H1 (cell line): ENCODE measurements at regions not wholly inside any gene's neighbourhood (a gene's known extent, or its start where the extent isn't known, plus 50 kb on each side); places are given as distances from the start of the nearest gene placed in this dataset.

Source experiments
- CTCF ChIA-PET: fragments of 300-600 bp; sonication (Branson Sonifier 250); formaldehyde crosslinking; loops from one replicate; lab custom pipeline; 2021; ENCODE audit not compliant: partially characterized antibody; lab: Charles Lee
- POLR2A ChIA-PET: fragments of 300-600 bp; sonication (Branson Sonifier 250); formaldehyde crosslinking; loops from one replicate; lab custom pipeline; 2021; ENCODE audit warnings: inconsistent platforms; ENCODE audit not compliant: partially characterized antibody; lab: Charles Lee
- DNase-seq, 2 experiments: peaks; one replicate each; pipeline versions ENCODE4 v3.0.0 to v3.0.0-alpha.2; 2010 to 2022; ENCODE audit warnings: low spot score in 2 of 2, low read depth in 1 of 2, mixed read lengths in 1 of 2
- FAIRE-seq: peaks from 2 replicates; lab custom pipeline; 2011; peaks lifted over from hg19 to GRCh38; lab: Jason Lieb, UNC
- H2AFZ ChIP-seq: 2 replicates; pipeline ENCODE4 v1.8.1; 2012; ENCODE audit warnings: low read length, inconsistent platforms
- H2AK5ac ChIP-seq: 2 replicates; pipeline ENCODE4 v1.6.1; 2013; ENCODE audit warnings: low read depth, low read length
- H2BK120ac ChIP-seq: replicated peaks from 2 replicates; pipeline ENCODE3; 2013; ENCODE audit warnings: low read depth, low read length, inconsistent platforms
- H2BK12ac ChIP-seq: 2 replicates; pipeline ENCODE4 v1.6.1; 2013; ENCODE audit warnings: low read depth, low read length
- H2BK15ac ChIP-seq: 2 replicates; pipeline ENCODE4 v1.6.1; 2013; ENCODE audit warnings: low read length
- H2BK20ac ChIP-seq: 2 replicates; pipeline ENCODE4 v1.6.1; 2013; ENCODE audit warnings: low read length
- H2BK5ac ChIP-seq: 2 replicates; pipeline ENCODE4 v1.6.1; 2013; ENCODE audit warnings: low read depth, low read length
- H3K14ac ChIP-seq: 2 replicates; pipeline ENCODE4 v1.6.1; 2013; ENCODE audit warnings: inconsistent platforms; ENCODE audit not compliant: insufficient read length
- H3K18ac ChIP-seq: 2 replicates; pipeline ENCODE4 v1.6.1; 2013; ENCODE audit warnings: low read length; ENCODE audit errors: extremely low read depth
- H3K23ac ChIP-seq: 2 replicates; pipeline ENCODE4 v1.6.1; 2013; ENCODE audit warnings: inconsistent platforms; ENCODE audit not compliant: insufficient read length
- H3K23me2 ChIP-seq: 2 replicates; pipeline ENCODE4 v1.6.1; 2013; ENCODE audit warnings: low read depth, low read length
- H3K27ac ChIP-seq: 2 replicates; pipeline ENCODE4 v1.6.1; 2011; ENCODE audit warnings: low read depth, low read length, inconsistent platforms
- H3K27me3 ChIP-seq, 4 experiments: replicated peaks in 1 of 4; 1 replicate in 1 of 4; 2 replicates in 3 of 4; pipeline versions ENCODE4 v1.6.1 to v1.8.1; 2011 to 2013; ENCODE audit warnings: low read length in 3 of 4, mild to moderate bottlenecking in 3 of 4, inconsistent platforms in 2 of 4, mixed read lengths in 2 of 4, moderate library complexity in 1 of 4; ENCODE audit not compliant: control insufficient read depth in 3 of 4, insufficient read depth in 3 of 4; ENCODE audit errors: extremely low read depth in 1 of 4
- H3K36me3 ChIP-seq, 4 experiments: 2 replicates each; pipeline versions ENCODE4 v1.6.1 to v1.8.1; 2011 to 2013; ENCODE audit warnings: mild to moderate bottlenecking in 4 of 4, low read length in 3 of 4, moderate library complexity in 2 of 4, control low read depth in 1 of 4, inconsistent platforms in 1 of 4; ENCODE audit not compliant: insufficient read depth in 4 of 4, control insufficient read depth in 2 of 4
- H3K4ac ChIP-seq: replicated peaks from 2 replicates; pipeline ENCODE3; 2013; ENCODE audit warnings: low read length, low read depth, mixed read lengths, inconsistent platforms; ENCODE audit not compliant: insufficient read length
- H3K4me1 ChIP-seq, 4 experiments: replicated peaks in 1 of 4; 1 replicate in 1 of 4; 2 replicates in 3 of 4; pipeline versions ENCODE4 v1.6.1 to v1.8.1; 2011 to 2013; ENCODE audit warnings: low read length in 3 of 4, inconsistent platforms in 2 of 4, mixed read lengths in 1 of 4; ENCODE audit not compliant: insufficient read depth in 4 of 4, control insufficient read depth in 3 of 4
- H3K4me2 ChIP-seq, 2 experiments: 2 replicates each; pipeline versions ENCODE4 v1.6.1 to v1.8.1; 2011 to 2013; ENCODE audit warnings: low read depth in 2 of 2, low read length in 2 of 2, control low read depth in 1 of 2, inconsistent platforms in 1 of 2, mild to moderate bottlenecking in 1 of 2; ENCODE audit not compliant: insufficient read depth in 1 of 2
- H3K4me3 ChIP-seq, 4 experiments: fragments of 200-600, 300-600 bp in 1 of 4; sonication (generic), shearing (Covaris generic), sonication (Bioruptor Twin) in 1 of 4; 2 replicates each; pipeline versions ENCODE4 v1.5.1 to v1.8.1; 2011 to 2016; ENCODE audit warnings: low read length in 4 of 4, low read depth in 3 of 4, control low read depth in 2 of 4, inconsistent platforms in 2 of 4, mild to moderate bottlenecking in 2 of 4, mixed read lengths in 1 of 4, moderate library complexity in 1 of 4; ENCODE audit not compliant: insufficient read depth in 2 of 4; ENCODE audit errors: extremely low read depth in 1 of 4
- H3K56ac ChIP-seq: replicated peaks from 2 replicates; pipeline ENCODE3; 2013; ENCODE audit warnings: low read depth, mild to moderate bottlenecking, mixed read lengths, low read length, inconsistent platforms; ENCODE audit not compliant: insufficient read length
- H3K79me1 ChIP-seq: 2 replicates; pipeline ENCODE4 v1.6.1; 2013; ENCODE audit warnings: low read depth, low read length, control low read depth
- H3K79me2 ChIP-seq, 2 experiments: 2 replicates each; pipeline versions ENCODE4 v1.6.1 to v1.8.1; 2012 to 2013; ENCODE audit warnings: low read length in 2 of 2, mild to moderate bottlenecking in 2 of 2, inconsistent platforms in 1 of 2; ENCODE audit not compliant: insufficient read depth in 2 of 2, control insufficient read depth in 1 of 2
- H3K9ac ChIP-seq, 4 experiments: replicated peaks in 1 of 4; 1 replicate in 1 of 4; 2 replicates in 3 of 4; pipeline versions ENCODE4 v1.6.1 to v1.8.1; 2011 to 2013; ENCODE audit warnings: low read depth in 3 of 4, low read length in 3 of 4, control low read depth in 2 of 4, mild to moderate bottlenecking in 2 of 4, moderate library complexity in 2 of 4, inconsistent platforms in 1 of 4; ENCODE audit errors: extremely low read depth in 1 of 4
- H3K9me3 ChIP-seq, 2 experiments: 2 replicates each; pipeline versions ENCODE4 v1.6.1 to v1.8.1; 2012 to 2013; ENCODE audit warnings: mild to moderate bottlenecking in 2 of 2, moderate library complexity in 2 of 2, control low read depth in 1 of 2, inconsistent platforms in 1 of 2, low read depth in 1 of 2, low read length in 1 of 2, mixed read lengths in 1 of 2; ENCODE audit not compliant: insufficient read depth in 2 of 2
- H4K20me1 ChIP-seq, 2 experiments: replicated peaks in 1 of 2; 2 replicates each; pipeline versions ENCODE3 to v1.8.1; 2011 to 2013; ENCODE audit warnings: inconsistent platforms in 2 of 2, low read length in 2 of 2, mild to moderate bottlenecking in 1 of 2; ENCODE audit not compliant: insufficient read depth in 2 of 2, control insufficient read depth in 1 of 2
- H4K5ac ChIP-seq: 2 replicates; pipeline ENCODE4 v1.6.1; 2013; ENCODE audit warnings: low read length, low read depth, mixed read lengths, inconsistent platforms; ENCODE audit not compliant: insufficient read length
- H4K8ac ChIP-seq: 2 replicates; pipeline ENCODE4 v1.8.0; 2013; ENCODE audit warnings: mild to moderate bottlenecking, moderate library complexity, low read length, inconsistent platforms; ENCODE audit not compliant: insufficient read depth; ENCODE audit errors: extremely low read depth
- H4K91ac ChIP-seq: replicated peaks from 2 replicates; pipeline ENCODE3; 2013; ENCODE audit warnings: low read length, mixed read lengths, inconsistent platforms; ENCODE audit not compliant: insufficient read length
- BCL11A ChIP-seq, 2 experiments: IDR thresholded peaks; one replicate each; pipeline ENCODE4 v1.6.1; 2011; ENCODE audit warnings: low read depth in 2 of 2, low read length in 2 of 2, mild to moderate bottlenecking in 2 of 2
- CBX5 ChIP-seq: fragments of 300-800, 300-1000 bp; sonication (generic); IDR thresholded peaks from 2 replicates; pipeline ENCODE4 v1.7.1; 2016; ENCODE audit warnings: antibody characterized with exemption, low read length, low read depth
- CBX8 ChIP-seq: fragments of 300-800, 300-1000 bp; sonication (generic); IDR thresholded peaks from 2 replicates; pipeline ENCODE4 v1.7.1; 2016; ENCODE audit warnings: low read depth, low read length, borderline replicate concordance
- EP300 ChIP-seq, 2 experiments: IDR thresholded peaks; 1 replicate in 1 of 2; 2 replicates in 1 of 2; pipeline ENCODE4 v1.6.1; 2011 to 2012; ENCODE audit warnings: low read depth in 2 of 2, low read length in 2 of 2, mild to moderate bottlenecking in 2 of 2, borderline replicate concordance in 1 of 2, inconsistent platforms in 1 of 2, moderate library complexity in 1 of 2
- HDAC2 ChIP-seq, 2 experiments: fragments of 300-600 bp in 1 of 2; sonication (generic) in 1 of 2; IDR thresholded peaks; 2 replicates each; pipeline ENCODE4 v1.6.1; 2011 to 2012; ENCODE audit warnings: low read depth in 2 of 2, low read length in 2 of 2, mild to moderate bottlenecking in 2 of 2, moderate library complexity in 2 of 2, borderline replicate concordance in 1 of 2, inconsistent platforms in 1 of 2
- HDAC6 ChIP-seq: IDR thresholded peaks from one replicate; pipeline ENCODE4 v1.7.1; 2012; ENCODE audit warnings: low read depth, mild to moderate bottlenecking, inconsistent platforms, low read length, moderate library complexity
- KDM5A ChIP-seq: fragments of 200-600 bp; IDR thresholded peaks from 2 replicates; pipeline ENCODE4 v1.7.1; 2012; ENCODE audit warnings: mild to moderate bottlenecking, low read length, inconsistent platforms, mixed read lengths
- TAF7 ChIP-seq: optimal IDR thresholded peaks from 2 replicates; pipeline ENCODE3; 2011; ENCODE audit warnings: low read depth, mild to moderate bottlenecking, inconsistent platforms, low read length, moderate library complexity, borderline replicate concordance
- WGBS, 2 experiments: shearing (Covaris generic) in 1 of 2; methylation state at CpG; one replicate each; pipeline versions ENCODE4 v1.1.6 to v1.1.7; 2013 to 2015; ENCODE audit warnings: low lambda C conversion rate in 2 of 2, mixed read lengths in 2 of 2, inconsistent platforms in 1 of 2, low coverage in 1 of 2, missing lambda C conversion rate in 1 of 2; ENCODE audit not compliant: insufficient replicate concordance in 2 of 2, insufficient coverage in 1 of 2, insufficient read length in 1 of 2; ENCODE audit errors: extremely low coverage in 1 of 2, missing lambda C conversion rate in 1 of 2; 5-methylcytosine and 5-hydroxymethylcytosine counted together
- TF ChIP-seq, protein P1 (sequence below), 3 experiments: IDR thresholded peaks; 1 replicate in 2 of 3; 2 replicates in 1 of 3; pipeline versions ENCODE4 v1.5.1 to v1.6.1; 2011; ENCODE audit warnings: low read length in 3 of 3, mild to moderate bottlenecking in 3 of 3, inconsistent platforms in 2 of 3, low read depth in 1 of 3, moderate library complexity in 1 of 3; ENCODE audit not compliant: insufficient read depth in 1 of 3; ENCODE audit errors: control extremely low read depth in 1 of 3
- TF ChIP-seq, protein P2 (sequence below): IDR thresholded peaks from 2 replicates; pipeline ENCODE4 v1.6.1; 2012; ENCODE audit warnings: low read length, inconsistent platforms

DNA sequence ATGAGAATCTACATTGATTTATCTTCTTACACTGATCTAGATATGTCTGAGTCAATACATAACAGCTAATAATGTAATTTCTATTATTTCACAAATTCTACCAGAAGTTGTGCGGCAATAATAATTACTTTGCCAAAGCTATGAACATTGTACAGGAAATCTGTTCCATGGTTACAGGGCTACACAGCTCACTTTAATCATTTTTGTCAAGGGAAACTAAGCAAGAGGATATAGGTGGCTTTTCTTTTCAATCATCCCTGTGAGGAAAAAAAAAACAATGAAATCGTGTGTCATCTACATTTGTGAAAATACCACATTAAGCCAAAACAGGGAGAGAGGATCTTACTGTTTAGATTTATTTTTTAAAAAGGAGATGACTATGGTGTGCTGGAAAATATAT lies 717.4 kb downstream of the NR2F1-AS1 start:
- Histone ChIP-seq H3K36me3 (no peaks in the 10 kb centered on the region), H2BK120ac (no peak overlapping the region), H3K9ac (no peak overlapping the region), H3K14ac (no peak overlapping the region), H2AK5ac (no peak overlapping the region), H3K9me3 (no peaks in the 10 kb centered on the region), H2BK15ac (no peak overlapping the region), H3K23me2 (no peaks in the 10 kb centered on the region), H2AFZ (no peak overlapping the region), H3K4ac (no peak overlapping the region), H3K18ac (no peak overlapping the region), H4K8ac (no peak overlapping the region), H3K4me2 (no peak overlapping the region), H2BK20ac (no peak overlapping the region), H3K79me2 (no peaks in the 10 kb centered on the region), H4K20me1 (no peaks in the 10 kb centered on the region), H2BK5ac (no peak overlapping the region), H2BK12ac (no peak overlapping the region), H4K91ac (no peak overlapping the region), H3K56ac (no peak overlapping the region), H3K79me1 (no peaks in the 10 kb centered on the region), H3K4me3 (no peak overlapping the region), H4K5ac (no peak overlapping the region), H3K23ac (no peak overlapping the region), H3K27ac (no peak overlapping the region), H3K27me3 (peaks cover 0 to 1% (median 0%) of the 10 kb centered on the region in 4 experiments; a peak in 1 of 7 replicates), H3K4me1 (no peaks in the 10 kb centered on the region)
- FAIRE-seq (no peak), DNase-seq (no peak)
- CTCF ChIA-PET: no interaction called here
- 95% methylated on average over 2 of the region's 2 CpGs; no CpG with 5 or more reads in 1 of the 2 experiments for WGBS, 2 experiments
- POLR2A ChIA-PET: no interaction called here
- TF ChIP-seq EP300 (IDR thresholded peaks at IDR 0.05; ENCODE audit: borderline replicate concordance in 1 of 2, low read depth in 2 of 2, low read length in 2 of 2) (no peak), HDAC2 (IDR thresholded peaks at IDR 0.05; ENCODE audit: borderline replicate concordance in 1 of 2, low read depth in 2 of 2, low read length in 2 of 2) (no peak), HDAC6 (no peak), BCL11A (IDR thresholded peaks at IDR 0.05; ENCODE audit: low read depth in 2 of 2, low read length in 2 of 2) (no peak), TAF7 (no peak), CBX5 (no peak), KDM5A (no peak), CBX8 (no peak)
- TF ChIP-seq, protein P1, sequence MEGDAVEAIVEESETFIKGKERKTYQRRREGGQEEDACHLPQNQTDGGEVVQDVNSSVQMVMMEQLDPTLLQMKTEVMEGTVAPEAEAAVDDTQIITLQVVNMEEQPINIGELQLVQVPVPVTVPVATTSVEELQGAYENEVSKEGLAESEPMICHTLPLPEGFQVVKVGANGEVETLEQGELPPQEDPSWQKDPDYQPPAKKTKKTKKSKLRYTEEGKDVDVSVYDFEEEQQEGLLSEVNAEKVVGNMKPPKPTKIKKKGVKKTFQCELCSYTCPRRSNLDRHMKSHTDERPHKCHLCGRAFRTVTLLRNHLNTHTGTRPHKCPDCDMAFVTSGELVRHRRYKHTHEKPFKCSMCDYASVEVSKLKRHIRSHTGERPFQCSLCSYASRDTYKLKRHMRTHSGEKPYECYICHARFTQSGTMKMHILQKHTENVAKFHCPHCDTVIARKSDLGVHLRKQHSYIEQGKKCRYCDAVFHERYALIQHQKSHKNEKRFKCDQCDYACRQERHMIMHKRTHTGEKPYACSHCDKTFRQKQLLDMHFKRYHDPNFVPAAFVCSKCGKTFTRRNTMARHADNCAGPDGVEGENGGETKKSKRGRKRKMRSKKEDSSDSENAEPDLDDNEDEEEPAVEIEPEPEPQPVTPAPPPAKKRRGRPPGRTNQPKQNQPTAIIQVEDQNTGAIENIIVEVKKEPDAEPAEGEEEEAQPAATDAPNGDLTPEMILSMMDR (IDR thresholded peaks at IDR 0.05; ENCODE audit: control extremely low read depth in 1 of 3, insufficient read depth in 1 of 3, low read depth in 1 of 3, low read length in 3 of 3): no peak
- TF ChIP-seq, protein P2, sequence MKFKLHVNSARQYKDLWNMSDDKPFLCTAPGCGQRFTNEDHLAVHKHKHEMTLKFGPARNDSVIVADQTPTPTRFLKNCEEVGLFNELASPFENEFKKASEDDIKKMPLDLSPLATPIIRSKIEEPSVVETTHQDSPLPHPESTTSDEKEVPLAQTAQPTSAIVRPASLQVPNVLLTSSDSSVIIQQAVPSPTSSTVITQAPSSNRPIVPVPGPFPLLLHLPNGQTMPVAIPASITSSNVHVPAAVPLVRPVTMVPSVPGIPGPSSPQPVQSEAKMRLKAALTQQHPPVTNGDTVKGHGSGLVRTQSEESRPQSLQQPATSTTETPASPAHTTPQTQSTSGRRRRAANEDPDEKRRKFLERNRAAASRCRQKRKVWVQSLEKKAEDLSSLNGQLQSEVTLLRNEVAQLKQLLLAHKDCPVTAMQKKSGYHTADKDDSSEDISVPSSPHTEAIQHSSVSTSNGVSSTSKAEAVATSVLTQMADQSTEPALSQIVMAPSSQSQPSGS: no peak
